Endodermal cell (in vitro differentiated cells): ENCODE measurements at regions not wholly inside any gene's neighbourhood (a gene's known extent, or its start where the extent isn't known, plus 50 kb on each side); places are given as distances from the start of the nearest gene placed in this dataset.

Source experiments
- DNase-seq: peaks from one replicate; pipeline ENCODE4 v3.0.0-alpha.2; 2017
- H3K27ac ChIP-seq: 2 replicates; pipeline ENCODE4 v1.5.1; 2013; ENCODE audit warnings: mild to moderate bottlenecking, low read depth, low read length, moderate library complexity
- H3K27me3 ChIP-seq: 2 replicates; pipeline ENCODE4 v1.6.1; 2013; ENCODE audit warnings: mild to moderate bottlenecking, low read length, moderate library complexity; ENCODE audit not compliant: insufficient read depth, control insufficient read depth, poor library complexity, severe bottlenecking
- H3K36me3 ChIP-seq: 2 replicates; pipeline ENCODE4 v1.7.0; 2013; ENCODE audit warnings: mild to moderate bottlenecking, low read length, moderate library complexity; ENCODE audit not compliant: control insufficient read depth, insufficient read depth
- H3K4me1 ChIP-seq: one replicate; pipeline ENCODE4 v1.7.0; 2013; ENCODE audit warnings: low read length; ENCODE audit not compliant: control insufficient read depth, insufficient read depth
- H3K4me3 ChIP-seq: 2 replicates; pipeline ENCODE4 v1.5.1; 2013; ENCODE audit warnings: mild to moderate bottlenecking, low read length, moderate library complexity
- H3K9ac ChIP-seq: 2 replicates; pipeline ENCODE4 v1.6.1; 2013; ENCODE audit warnings: mild to moderate bottlenecking, low read length, moderate library complexity; ENCODE audit not compliant: poor library complexity, severe bottlenecking; ENCODE audit errors: extremely low read depth
- H3K9me3 ChIP-seq: 2 replicates; pipeline ENCODE4 v1.6.1; 2013; ENCODE audit warnings: mild to moderate bottlenecking, low read length, moderate library complexity; ENCODE audit not compliant: control insufficient read depth
- H3K27ac Mint-ChIP-seq: 2 replicates; pipeline ENCODE4 v1.8.0; 2020; ENCODE audit warnings: mixed read lengths
- H3K27me3 Mint-ChIP-seq: 2 replicates; pipeline ENCODE4 v1.8.0; 2021; ENCODE audit warnings: mild to moderate bottlenecking, mixed read lengths; ENCODE audit not compliant: insufficient read depth
- H3K36me3 Mint-ChIP-seq: 2 replicates; pipeline ENCODE4 v1.8.0; 2020; ENCODE audit warnings: low read depth, mixed read lengths
- H3K4me1 Mint-ChIP-seq: 2 replicates; pipeline ENCODE4 v1.8.0; 2020; ENCODE audit warnings: mixed read lengths
- H3K4me3 Mint-ChIP-seq: 2 replicates; pipeline ENCODE4 v1.8.0; 2020; ENCODE audit warnings: mild to moderate bottlenecking, moderate library complexity, mixed read lengths
- H3K9me3 Mint-ChIP-seq: 2 replicates; pipeline ENCODE4 v1.8.0; 2020; ENCODE audit warnings: mild to moderate bottlenecking, mixed read lengths
- CTCF ChIP-seq: fragments of 200-600 bp; sonication (generic); conservative IDR thresholded peaks from 2 replicates; pipeline ENCODE4 v1.5.0; 2021; ENCODE audit warnings: antibody characterized with exemption, mild to moderate bottlenecking
- WGBS, 2 experiments: methylation state at CpG; one replicate each; pipeline versions ENCODE4 v1.1.5 to v1.1.7; 2013; ENCODE audit warnings: missing lambda C conversion rate in 2 of 2, mixed read lengths in 1 of 2; ENCODE audit not compliant: insufficient coverage in 1 of 2, insufficient read length in 1 of 2; 5-methylcytosine and 5-hydroxymethylcytosine counted together

GRCh38 chr3:26418553-26418952 lies 204.0 kb upstream of the LRRC3B start:
- no peak for TF ChIP-seq CTCF
- H3K27ac Mint-ChIP-seq: no peak overlapping the region
- peaks cover 4% of the 10 kb centered on the region for H3K9me3 Mint-ChIP-seq

GRCh38 chr3:26422415-26422814 lies 200.2 kb upstream of the LRRC3B start:
- no peak overlapping the region for H3K27ac Mint-ChIP-seq
- Histone ChIP-seq H3K9ac (no peak overlapping the region), H3K27ac (no peak overlapping the region), H3K36me3 (no peaks in the 10 kb centered on the region), H3K9me3 (no peaks in the 10 kb centered on the region), H3K4me1 (no peaks in the 10 kb centered on the region), H3K27me3 (no peaks in the 10 kb centered on the region), H3K4me3 (no peak overlapping the region)
- no peak for DNase-seq
- TF ChIP-seq CTCF: no peak
- WGBS, 2 experiments: 91 to 100% methylated on average over 2 of the region's 2 CpGs
- H3K4me3 Mint-ChIP-seq: no peak overlapping the region
- no peaks in the 10 kb centered on the region for H3K36me3 Mint-ChIP-seq
- H3K9me3 Mint-ChIP-seq: no peaks in the 10 kb centered on the region
- no peaks in the 10 kb centered on the region for H3K27me3 Mint-ChIP-seq
- H3K4me1 Mint-ChIP-seq: no peaks in the 10 kb centered on the region

More at GRCh38 chr3:26418553-26418952, 204.0 kb upstream of the LRRC3B start:
- Histone ChIP-seq H3K4me3 (no peak overlapping the region), H3K9me3 (no peaks in the 10 kb centered on the region), H3K36me3 (no peaks in the 10 kb centered on the region), H3K9ac (no peak overlapping the region), H3K4me1 (no peaks in the 10 kb centered on the region), H3K27me3 (no peaks in the 10 kb centered on the region), H3K27ac (peak overlapping the region; percentile 94)
- Mint-ChIP-seq H3K4me3 (no peak overlapping the region), H3K36me3 (no peaks in the 10 kb centered on the region), H3K27me3 (no peaks in the 10 kb centered on the region), H3K4me1 (no peaks in the 10 kb centered on the region)
- DNase-seq: no peak

GRCh38 chr3:26425076-26425475 lies 197.5 kb upstream of the LRRC3B start:
- H3K4me1 ChIP-seq: no peaks in the 10 kb centered on the region
- Mint-ChIP-seq H3K27me3 (no peaks in the 10 kb centered on the region), H3K36me3 (no peaks in the 10 kb centered on the region), H3K4me3 (no peak overlapping the region), H3K4me1 (no peaks in the 10 kb centered on the region), H3K27ac (no peak overlapping the region), H3K9me3 (no peaks in the 10 kb centered on the region)
- no peaks in the 10 kb centered on the region for H3K9me3 ChIP-seq
- H3K4me3 ChIP-seq: no peak overlapping the region
- 86 to 100% methylated on average over 2 to 3 of the region's 3 CpGs for WGBS, 2 experiments
- no peaks in the 10 kb centered on the region for H3K27me3 ChIP-seq
- H3K27ac ChIP-seq: no peak overlapping the region
- H3K9ac ChIP-seq: no peak overlapping the region
- no peak for TF ChIP-seq CTCF
- no peak for DNase-seq
- no peaks in the 10 kb centered on the region for H3K36me3 ChIP-seq
